H1 (cell line): ENCODE measurements at regions not wholly inside any gene's neighbourhood (a gene's known extent, or its start where the extent isn't known, plus 50 kb on each side); places are given as distances from the start of the nearest gene placed in this dataset.

Source experiments
- CTCF ChIA-PET: fragments of 300-600 bp; sonication (Branson Sonifier 250); formaldehyde crosslinking; loops from one replicate; lab custom pipeline; 2021; ENCODE audit not compliant: partially characterized antibody; lab: Charles Lee
- POLR2A ChIA-PET: fragments of 300-600 bp; sonication (Branson Sonifier 250); formaldehyde crosslinking; loops from one replicate; lab custom pipeline; 2021; ENCODE audit warnings: inconsistent platforms; ENCODE audit not compliant: partially characterized antibody; lab: Charles Lee
- DNase-seq, 2 experiments: peaks; one replicate each; pipeline versions ENCODE4 v3.0.0 to v3.0.0-alpha.2; 2010 to 2022; ENCODE audit warnings: low spot score in 2 of 2, low read depth in 1 of 2, mixed read lengths in 1 of 2
- FAIRE-seq: peaks from 2 replicates; lab custom pipeline; 2011; peaks lifted over from hg19 to GRCh38; lab: Jason Lieb, UNC
- H2AFZ ChIP-seq: 2 replicates; pipeline ENCODE4 v1.8.1; 2012; ENCODE audit warnings: low read length, inconsistent platforms
- H2AK5ac ChIP-seq: 2 replicates; pipeline ENCODE4 v1.6.1; 2013; ENCODE audit warnings: low read depth, low read length
- H2BK120ac ChIP-seq: replicated peaks from 2 replicates; pipeline ENCODE3; 2013; ENCODE audit warnings: low read depth, low read length, inconsistent platforms
- H2BK12ac ChIP-seq: 2 replicates; pipeline ENCODE4 v1.6.1; 2013; ENCODE audit warnings: low read depth, low read length
- H2BK15ac ChIP-seq: 2 replicates; pipeline ENCODE4 v1.6.1; 2013; ENCODE audit warnings: low read length
- H2BK20ac ChIP-seq: 2 replicates; pipeline ENCODE4 v1.6.1; 2013; ENCODE audit warnings: low read length
- H2BK5ac ChIP-seq: 2 replicates; pipeline ENCODE4 v1.6.1; 2013; ENCODE audit warnings: low read depth, low read length
- H3K14ac ChIP-seq: 2 replicates; pipeline ENCODE4 v1.6.1; 2013; ENCODE audit warnings: inconsistent platforms; ENCODE audit not compliant: insufficient read length
- H3K18ac ChIP-seq: 2 replicates; pipeline ENCODE4 v1.6.1; 2013; ENCODE audit warnings: low read length; ENCODE audit errors: extremely low read depth
- H3K23ac ChIP-seq: 2 replicates; pipeline ENCODE4 v1.6.1; 2013; ENCODE audit warnings: inconsistent platforms; ENCODE audit not compliant: insufficient read length
- H3K23me2 ChIP-seq: 2 replicates; pipeline ENCODE4 v1.6.1; 2013; ENCODE audit warnings: low read depth, low read length
- H3K27ac ChIP-seq: 2 replicates; pipeline ENCODE4 v1.6.1; 2011; ENCODE audit warnings: low read depth, low read length, inconsistent platforms
- H3K27me3 ChIP-seq, 4 experiments: replicated peaks in 1 of 4; 1 replicate in 1 of 4; 2 replicates in 3 of 4; pipeline versions ENCODE4 v1.6.1 to v1.8.1; 2011 to 2013; ENCODE audit warnings: low read length in 3 of 4, mild to moderate bottlenecking in 3 of 4, inconsistent platforms in 2 of 4, mixed read lengths in 2 of 4, moderate library complexity in 1 of 4; ENCODE audit not compliant: control insufficient read depth in 3 of 4, insufficient read depth in 3 of 4; ENCODE audit errors: extremely low read depth in 1 of 4
- H3K36me3 ChIP-seq, 4 experiments: 2 replicates each; pipeline versions ENCODE4 v1.6.1 to v1.8.1; 2011 to 2013; ENCODE audit warnings: mild to moderate bottlenecking in 4 of 4, low read length in 3 of 4, moderate library complexity in 2 of 4, control low read depth in 1 of 4, inconsistent platforms in 1 of 4; ENCODE audit not compliant: insufficient read depth in 4 of 4, control insufficient read depth in 2 of 4
- H3K4ac ChIP-seq: replicated peaks from 2 replicates; pipeline ENCODE3; 2013; ENCODE audit warnings: low read length, low read depth, mixed read lengths, inconsistent platforms; ENCODE audit not compliant: insufficient read length
- H3K4me1 ChIP-seq, 4 experiments: replicated peaks in 1 of 4; 1 replicate in 1 of 4; 2 replicates in 3 of 4; pipeline versions ENCODE4 v1.6.1 to v1.8.1; 2011 to 2013; ENCODE audit warnings: low read length in 3 of 4, inconsistent platforms in 2 of 4, mixed read lengths in 1 of 4; ENCODE audit not compliant: insufficient read depth in 4 of 4, control insufficient read depth in 3 of 4
- H3K4me2 ChIP-seq, 2 experiments: 2 replicates each; pipeline versions ENCODE4 v1.6.1 to v1.8.1; 2011 to 2013; ENCODE audit warnings: low read depth in 2 of 2, low read length in 2 of 2, control low read depth in 1 of 2, inconsistent platforms in 1 of 2, mild to moderate bottlenecking in 1 of 2; ENCODE audit not compliant: insufficient read depth in 1 of 2
- H3K4me3 ChIP-seq, 4 experiments: fragments of 200-600, 300-600 bp in 1 of 4; sonication (generic), shearing (Covaris generic), sonication (Bioruptor Twin) in 1 of 4; 2 replicates each; pipeline versions ENCODE4 v1.5.1 to v1.8.1; 2011 to 2016; ENCODE audit warnings: low read length in 4 of 4, low read depth in 3 of 4, control low read depth in 2 of 4, inconsistent platforms in 2 of 4, mild to moderate bottlenecking in 2 of 4, mixed read lengths in 1 of 4, moderate library complexity in 1 of 4; ENCODE audit not compliant: insufficient read depth in 2 of 4; ENCODE audit errors: extremely low read depth in 1 of 4
- H3K56ac ChIP-seq: replicated peaks from 2 replicates; pipeline ENCODE3; 2013; ENCODE audit warnings: low read depth, mild to moderate bottlenecking, mixed read lengths, low read length, inconsistent platforms; ENCODE audit not compliant: insufficient read length
- H3K79me1 ChIP-seq: 2 replicates; pipeline ENCODE4 v1.6.1; 2013; ENCODE audit warnings: low read depth, low read length, control low read depth
- H3K79me2 ChIP-seq, 2 experiments: 2 replicates each; pipeline versions ENCODE4 v1.6.1 to v1.8.1; 2012 to 2013; ENCODE audit warnings: low read length in 2 of 2, mild to moderate bottlenecking in 2 of 2, inconsistent platforms in 1 of 2; ENCODE audit not compliant: insufficient read depth in 2 of 2, control insufficient read depth in 1 of 2
- H3K9ac ChIP-seq, 4 experiments: replicated peaks in 1 of 4; 1 replicate in 1 of 4; 2 replicates in 3 of 4; pipeline versions ENCODE4 v1.6.1 to v1.8.1; 2011 to 2013; ENCODE audit warnings: low read depth in 3 of 4, low read length in 3 of 4, control low read depth in 2 of 4, mild to moderate bottlenecking in 2 of 4, moderate library complexity in 2 of 4, inconsistent platforms in 1 of 4; ENCODE audit errors: extremely low read depth in 1 of 4
- H3K9me3 ChIP-seq, 2 experiments: 2 replicates each; pipeline versions ENCODE4 v1.6.1 to v1.8.1; 2012 to 2013; ENCODE audit warnings: mild to moderate bottlenecking in 2 of 2, moderate library complexity in 2 of 2, control low read depth in 1 of 2, inconsistent platforms in 1 of 2, low read depth in 1 of 2, low read length in 1 of 2, mixed read lengths in 1 of 2; ENCODE audit not compliant: insufficient read depth in 2 of 2
- H4K20me1 ChIP-seq, 2 experiments: replicated peaks in 1 of 2; 2 replicates each; pipeline versions ENCODE3 to v1.8.1; 2011 to 2013; ENCODE audit warnings: inconsistent platforms in 2 of 2, low read length in 2 of 2, mild to moderate bottlenecking in 1 of 2; ENCODE audit not compliant: insufficient read depth in 2 of 2, control insufficient read depth in 1 of 2
- H4K5ac ChIP-seq: 2 replicates; pipeline ENCODE4 v1.6.1; 2013; ENCODE audit warnings: low read length, low read depth, mixed read lengths, inconsistent platforms; ENCODE audit not compliant: insufficient read length
- H4K8ac ChIP-seq: 2 replicates; pipeline ENCODE4 v1.8.0; 2013; ENCODE audit warnings: mild to moderate bottlenecking, moderate library complexity, low read length, inconsistent platforms; ENCODE audit not compliant: insufficient read depth; ENCODE audit errors: extremely low read depth
- H4K91ac ChIP-seq: replicated peaks from 2 replicates; pipeline ENCODE3; 2013; ENCODE audit warnings: low read length, mixed read lengths, inconsistent platforms; ENCODE audit not compliant: insufficient read length
- BRCA1 ChIP-seq: IDR thresholded peaks from 2 replicates; pipeline ENCODE4 v1.6.1; 2012; ENCODE audit warnings: low read depth, low read length, improper control_type of control experiment
- MAX ChIP-seq: IDR thresholded peaks from 2 replicates; pipeline ENCODE4 v1.6.1; 2012; ENCODE audit warnings: inconsistent platforms
- WGBS, 2 experiments: shearing (Covaris generic) in 1 of 2; methylation state at CpG; one replicate each; pipeline versions ENCODE4 v1.1.6 to v1.1.7; 2013 to 2015; ENCODE audit warnings: low lambda C conversion rate in 2 of 2, mixed read lengths in 2 of 2, inconsistent platforms in 1 of 2, low coverage in 1 of 2, missing lambda C conversion rate in 1 of 2; ENCODE audit not compliant: insufficient replicate concordance in 2 of 2, insufficient coverage in 1 of 2, insufficient read length in 1 of 2; ENCODE audit errors: extremely low coverage in 1 of 2, missing lambda C conversion rate in 1 of 2; 5-methylcytosine and 5-hydroxymethylcytosine counted together

GRCh38 chr4:45554423-45554822 lies 569.4 kb downstream of the GABRG1 start:
- Histone ChIP-seq H3K4me1 (peaks cover 0 to 2% (median 0%) of the 10 kb centered on the region in 4 experiments; a peak in 1 of 7 replicates), H3K23me2 (no peaks in the 10 kb centered on the region)
- WGBS, 2 experiments = 94% methylated on average over 1 of the region's 1 CpG; no CpG with 5 or more reads in 1 of the 2 experiments

More at GRCh38 chr4:45554423-45554822, 569.4 kb downstream of the GABRG1 start:
- H2BK20ac ChIP-seq = no peak overlapping the region
- no peak overlapping the region for H4K8ac ChIP-seq
- H3K56ac ChIP-seq = no peak overlapping the region
- no peaks in the 10 kb centered on the region for H4K20me1 ChIP-seq
- no peaks in the 10 kb centered on the region for H3K27me3 ChIP-seq
- H3K27ac ChIP-seq = no peak overlapping the region
- TF ChIP-seq BRCA1 (no peak), MAX (no peak)
- TF ChIP-seq, all 59 proteins: peak for 0
- Histone ChIP-seq H3K9me3 (no peaks in the 10 kb centered on the region), H2BK120ac (no peak overlapping the region), H3K23ac (no peak overlapping the region), H3K79me1 (no peaks in the 10 kb centered on the region), H2BK12ac (no peak overlapping the region), H4K5ac (no peak overlapping the region), H2BK5ac (no peak overlapping the region), H3K36me3 (no peaks in the 10 kb centered on the region; a peak in 1 of 8 replicates), H4K91ac (no peak overlapping the region), H3K4me3 (no peak overlapping the region), H3K18ac (no peak overlapping the region), H2BK15ac (no peak overlapping the region), H3K79me2 (no peaks in the 10 kb centered on the region), H2AFZ (no peak overlapping the region), H3K14ac (no peak overlapping the region), H3K4me2 (no peak overlapping the region), H3K4ac (no peak overlapping the region), H2AK5ac (no peak overlapping the region), H3K9ac (no peak overlapping the region)
- ChIA-PET CTCF (interaction anchor here (1.1 kb wide), 1 partner anchor 13 kb away, joined by 4 read pairs; no protein-coding TSS in a partner anchor), POLR2A (no interaction called here)
- DNase-seq (no peak), FAIRE-seq (no peak)
